Prostate gland (tissue), 2 donors: ENCODE measurements at regions not wholly inside any gene's neighbourhood (a gene's known extent, or its start where the extent isn't known, plus 50 kb on each side); places are given as distances from the start of the nearest gene placed in this dataset.

Experiments used
- DNase-seq: peaks from one replicate; pipeline ENCODE4 v3.0.0-alpha.2; 2019; ENCODE audit warnings: low spot score
- H3K27ac ChIP-seq, 2 donors: fragments of 200-600 bp; sonication (generic); 2 replicates each; pipeline ENCODE4 v1.5.1; 2017 to 2019
- H3K27me3 ChIP-seq: fragments of 200-600 bp; sonication (generic); replicated peaks from 2 replicates; pipeline ENCODE4 v1.5.1; 2019; ENCODE audit not compliant: insufficient read depth
- H3K36me3 ChIP-seq, 2 donors: fragments of 200-600 bp; sonication (generic); 1 replicate in 1 of 2; 2 replicates in 1 of 2; pipeline versions ENCODE4 v1.5.1 to v1.8.1; 2017 to 2019
- H3K4me1 ChIP-seq: fragments of 200-600 bp; sonication (generic); replicated peaks from 2 replicates; pipeline ENCODE4 v1.5.1; 2019
- H3K4me3 ChIP-seq, 2 donors: fragments of 200-600 bp; sonication (generic); 2 replicates each; pipeline ENCODE4 v1.5.1; 2017 to 2019
- H3K9me3 ChIP-seq: fragments of 200-600 bp; sonication (generic); 2 replicates; pipeline ENCODE4 v1.5.1; 2017
- POLR2A ChIP-seq: fragments of 450-650 bp; IDR thresholded peaks from one replicate; pipeline ENCODE4 v1.6.1; 2016; ENCODE audit warnings: antibody characterized with exemption, mild to moderate bottlenecking
- POLR2AphosphoS5 ChIP-seq: sonication (generic); formaldehyde crosslinking; IDR thresholded peaks from one replicate; pipeline ENCODE4 v1.6.1; 2017; ENCODE audit warnings: antibody characterized with exemption
- WGBS: methylation state at CpG from one replicate; pipeline ENCODE4 v1.1.5; 2018; 5-methylcytosine and 5-hydroxymethylcytosine counted together
- intact Hi-C: fragments of 100-400 bp; cut with DNase I; formaldehyde crosslinking; loops from one replicate; pipeline ENCODE4 v1.14.2; 2022
- TF ChIP-seq, protein P1 (sequence below), 4 experiments: fragments of 200-600 bp in 2 of 4; fragments of 450-650 bp in 2 of 4; sonication (generic) in 2 of 4; IDR thresholded peaks; 1 replicate in 3 of 4; 2 replicates in 1 of 4; pipeline ENCODE4 v1.5.1; 2016 to 2019; ENCODE audit warnings: antibody characterized with exemption in 4 of 4, mild to moderate bottlenecking in 2 of 4, moderate library complexity in 2 of 4

DNA sequence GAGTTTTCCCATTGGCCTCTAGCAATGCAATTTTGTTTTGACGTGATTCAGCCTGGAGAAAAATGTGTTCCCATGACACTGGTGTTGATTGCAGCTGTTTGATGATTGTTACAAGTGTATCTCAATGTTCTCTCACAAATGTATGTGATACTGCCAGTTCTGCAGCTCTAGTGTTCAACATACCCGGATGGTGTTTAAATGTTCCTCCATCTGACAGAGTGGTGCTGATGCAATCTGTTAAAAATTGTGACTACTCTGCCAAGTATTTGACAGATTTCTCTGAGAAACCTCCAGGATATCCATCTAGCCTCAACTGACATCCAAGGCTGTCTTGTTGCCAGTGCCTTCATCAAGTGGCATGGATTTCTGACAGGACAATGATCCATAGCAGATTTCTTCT, 657.2 kb upstream of the DIAPH2 start:
- intact Hi-C loops, result no loop called here
- Histone ChIP-seq H3K27me3 (no peaks in the 10 kb centered on the region), H3K36me3 (no peaks in the 10 kb centered on the region), H3K9me3 (no peaks in the 10 kb centered on the region), H3K27ac (no peak overlapping the region), H3K4me1 (no peaks in the 10 kb centered on the region), H3K4me3 (no peak overlapping the region)
- TF ChIP-seq, protein P1, sequence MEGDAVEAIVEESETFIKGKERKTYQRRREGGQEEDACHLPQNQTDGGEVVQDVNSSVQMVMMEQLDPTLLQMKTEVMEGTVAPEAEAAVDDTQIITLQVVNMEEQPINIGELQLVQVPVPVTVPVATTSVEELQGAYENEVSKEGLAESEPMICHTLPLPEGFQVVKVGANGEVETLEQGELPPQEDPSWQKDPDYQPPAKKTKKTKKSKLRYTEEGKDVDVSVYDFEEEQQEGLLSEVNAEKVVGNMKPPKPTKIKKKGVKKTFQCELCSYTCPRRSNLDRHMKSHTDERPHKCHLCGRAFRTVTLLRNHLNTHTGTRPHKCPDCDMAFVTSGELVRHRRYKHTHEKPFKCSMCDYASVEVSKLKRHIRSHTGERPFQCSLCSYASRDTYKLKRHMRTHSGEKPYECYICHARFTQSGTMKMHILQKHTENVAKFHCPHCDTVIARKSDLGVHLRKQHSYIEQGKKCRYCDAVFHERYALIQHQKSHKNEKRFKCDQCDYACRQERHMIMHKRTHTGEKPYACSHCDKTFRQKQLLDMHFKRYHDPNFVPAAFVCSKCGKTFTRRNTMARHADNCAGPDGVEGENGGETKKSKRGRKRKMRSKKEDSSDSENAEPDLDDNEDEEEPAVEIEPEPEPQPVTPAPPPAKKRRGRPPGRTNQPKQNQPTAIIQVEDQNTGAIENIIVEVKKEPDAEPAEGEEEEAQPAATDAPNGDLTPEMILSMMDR (IDR thresholded peaks at IDR 0.05), result no peak
- no peak for TF ChIP-seq POLR2AphosphoS5
- TF ChIP-seq POLR2A, result no peak
- DNase-seq, result no peak
- 56% methylated on average over 2 of the region's 2 CpGs for WGBS

DNA sequence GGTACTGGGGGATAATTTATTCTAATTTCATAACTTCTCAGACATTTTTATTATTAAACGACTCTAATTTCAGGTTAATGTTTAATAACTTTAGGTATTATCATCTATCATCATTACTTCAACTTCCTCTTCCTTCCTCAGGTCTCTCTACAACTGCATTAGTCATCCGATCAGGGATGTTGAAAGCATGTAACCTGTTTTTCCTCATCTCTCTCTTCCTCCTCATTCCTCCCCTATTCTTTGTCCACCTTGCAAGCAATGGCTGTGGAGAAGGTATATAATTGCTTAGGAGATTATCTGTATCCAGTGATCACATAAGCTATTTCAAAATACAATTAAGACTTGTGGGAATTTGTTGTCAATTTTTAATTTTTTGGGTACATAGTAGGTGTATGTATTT, 632.6 kb upstream of the DIAPH2 start:
- no peaks in the 10 kb centered on the region for H3K36me3 ChIP-seq
- TF ChIP-seq, protein P1 (IDR thresholded peaks at IDR 0.05), result no peak
- TF ChIP-seq POLR2A (no peak), POLR2AphosphoS5 (no peak)
- no peak for DNase-seq
- H3K27ac ChIP-seq, result no peak overlapping the region
- H3K4me3 ChIP-seq, result no peak overlapping the region
- no peaks in the 10 kb centered on the region for H3K27me3 ChIP-seq
- H3K9me3 ChIP-seq, result no peaks in the 10 kb centered on the region
- 79% methylated on average over 2 of the region's 2 CpGs for WGBS
- intact Hi-C loops, result no loop called here
- no peaks in the 10 kb centered on the region for H3K4me1 ChIP-seq

DNA sequence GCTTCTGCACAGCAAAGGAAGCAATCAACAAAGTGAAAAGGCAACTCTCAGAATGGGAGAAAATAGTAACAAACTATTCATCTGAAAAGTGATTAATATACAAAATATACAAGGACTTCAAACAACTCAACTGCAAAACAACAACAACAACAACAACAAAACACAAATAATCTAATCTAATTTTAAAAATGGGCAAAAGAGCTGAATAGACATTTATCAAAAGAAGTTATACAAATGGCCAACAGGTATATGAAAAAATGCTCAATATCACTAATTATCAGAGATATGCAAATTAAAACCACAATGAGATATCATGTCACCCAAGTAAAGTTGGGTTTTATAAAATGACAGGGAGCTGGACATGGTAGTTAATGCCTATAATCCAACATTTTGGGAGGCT, 602.8 kb upstream of the DIAPH2 start:
- Histone ChIP-seq H3K9me3 (no peaks in the 10 kb centered on the region), H3K36me3 (no peaks in the 10 kb centered on the region), H3K4me1 (no peaks in the 10 kb centered on the region), H3K4me3 (no peak overlapping the region), H3K27ac (no peak overlapping the region), H3K27me3 (no peaks in the 10 kb centered on the region)
- no peak for TF ChIP-seq POLR2AphosphoS5
- TF ChIP-seq, protein P1 (IDR thresholded peaks at IDR 0.05), result no peak
- no peak for TF ChIP-seq POLR2A
- no peak for DNase-seq
- intact Hi-C loops, result no loop called here

DNA sequence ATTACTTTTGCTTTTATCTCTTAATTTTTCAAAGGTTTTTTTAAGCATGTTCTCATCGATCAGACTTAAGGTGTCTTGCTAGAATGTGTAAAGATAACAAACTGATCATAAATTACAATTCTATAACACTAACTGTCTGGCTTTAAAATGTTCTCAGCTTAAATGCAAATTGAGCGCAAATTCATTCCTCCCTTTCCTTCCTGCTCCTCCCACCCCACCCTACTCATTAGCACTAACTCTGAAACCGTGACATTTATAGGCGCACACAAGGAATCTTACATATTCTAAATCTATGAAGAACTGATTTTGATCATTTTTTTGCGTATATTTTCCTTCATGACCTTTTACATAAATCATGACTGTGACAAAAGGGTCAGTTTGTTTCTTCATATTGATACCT, 590.0 kb upstream of the DIAPH2 start:
- H3K27me3 ChIP-seq, result no peaks in the 10 kb centered on the region
- H3K27ac ChIP-seq, result no peak overlapping the region
- H3K36me3 ChIP-seq, result no peaks in the 10 kb centered on the region
- TF ChIP-seq, protein P1 (IDR thresholded peaks at IDR 0.05), result no peak
- TF ChIP-seq POLR2AphosphoS5 (no peak), POLR2A (no peak)
- H3K4me3 ChIP-seq, result no peak overlapping the region
- no peak for DNase-seq
- intact Hi-C loops, result no loop called here
- WGBS, result 83% methylated on average over 5 of the region's 5 CpGs
- H3K4me1 ChIP-seq, result no peaks in the 10 kb centered on the region
- no peaks in the 10 kb centered on the region for H3K9me3 ChIP-seq

DNA sequence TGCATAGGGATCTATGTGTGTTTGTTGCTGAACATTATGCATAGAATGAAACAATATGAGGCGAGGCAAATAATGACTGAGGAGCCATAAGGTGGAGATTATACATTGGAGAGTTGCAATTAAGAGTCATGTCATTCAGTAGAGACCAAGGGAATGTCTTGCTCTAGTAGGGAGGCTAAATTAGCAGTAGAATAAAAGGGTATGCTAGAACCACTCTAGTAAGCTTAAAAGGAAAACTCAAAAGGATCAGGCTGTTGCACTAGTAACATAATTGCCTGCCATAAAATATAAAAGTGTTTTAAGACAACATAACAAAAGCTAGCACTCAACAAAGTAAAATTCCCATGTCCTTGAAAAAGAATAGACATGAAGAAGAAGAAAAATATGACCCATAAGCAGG, 586.2 kb upstream of the DIAPH2 start:
- H3K9me3 ChIP-seq, result no peaks in the 10 kb centered on the region
- no peaks in the 10 kb centered on the region for H3K36me3 ChIP-seq
- H3K4me3 ChIP-seq, result no peak overlapping the region
- H3K4me1 ChIP-seq, result no peaks in the 10 kb centered on the region
- intact Hi-C loops, result no loop called here
- no peak for DNase-seq
- H3K27ac ChIP-seq, result no peak overlapping the region
- TF ChIP-seq, protein P1 (IDR thresholded peaks at IDR 0.05), result no peak
- no peak for TF ChIP-seq POLR2A
- 88% methylated on average over 1 of the region's 1 CpG for WGBS
- no peaks in the 10 kb centered on the region for H3K27me3 ChIP-seq
